Activated naive CD4-positive, alpha-beta T cell treated with anti-CD3 and anti-CD28 coated beads, Interleukin-2, amount 50 U/mL, for 16 hours (primary cell): ENCODE measurements at regions not wholly inside any gene's neighbourhood (a gene's known extent, or its start where the extent isn't known, plus 50 kb on each side); places are given as distances from the start of the nearest gene placed in this dataset.

ENCODE experiments used
- DNase-seq: peaks from one replicate; pipeline ENCODE4 v3.0.0-alpha.2; 2020

- no peak for DNase-seq
These were observed 93.8 kb upstream of the AKT3 start for GRCh38 chr1:243943671-243944428.

GRCh38 chr1:243942196-243943150 lies 92.4 kb upstream of the AKT3 start:
- no peak for DNase-seq

GRCh38 chr1:243940451-243940850 lies 90.4 kb upstream of the AKT3 start:
- no peak for DNase-seq

DNA sequence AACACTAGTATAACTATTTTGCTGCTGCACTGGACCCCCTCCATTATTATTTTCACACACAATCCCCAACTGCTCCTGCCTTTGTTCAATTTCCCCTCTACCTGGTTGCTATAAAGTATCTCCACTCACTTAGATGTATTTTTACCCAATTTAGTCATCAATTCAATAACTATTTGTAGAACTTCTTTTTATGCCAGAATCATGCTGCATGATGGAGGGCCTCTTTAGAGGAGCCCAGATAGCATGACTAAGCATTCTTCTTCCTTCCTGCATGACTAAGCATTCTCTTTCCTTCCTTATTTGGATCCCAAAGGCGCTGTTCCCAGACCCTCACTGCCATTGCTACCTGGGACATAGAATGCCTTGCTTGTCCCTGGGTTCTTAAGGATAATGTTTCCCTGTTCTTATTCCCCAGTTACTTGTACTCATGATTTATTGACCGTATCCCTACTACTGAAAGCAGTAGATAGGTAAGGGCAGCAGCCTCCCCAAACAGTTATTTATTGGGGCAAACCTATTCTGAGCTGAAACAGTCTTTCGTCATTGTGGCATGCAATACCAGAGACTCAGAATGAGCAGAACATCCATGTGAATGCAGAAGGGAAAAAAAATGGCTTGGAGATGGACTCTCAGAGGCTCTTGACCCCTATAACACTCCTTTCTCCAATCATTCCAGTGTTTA lies 89.3 kb upstream of the AKT3 start:
- no peak for DNase-seq

DNA sequence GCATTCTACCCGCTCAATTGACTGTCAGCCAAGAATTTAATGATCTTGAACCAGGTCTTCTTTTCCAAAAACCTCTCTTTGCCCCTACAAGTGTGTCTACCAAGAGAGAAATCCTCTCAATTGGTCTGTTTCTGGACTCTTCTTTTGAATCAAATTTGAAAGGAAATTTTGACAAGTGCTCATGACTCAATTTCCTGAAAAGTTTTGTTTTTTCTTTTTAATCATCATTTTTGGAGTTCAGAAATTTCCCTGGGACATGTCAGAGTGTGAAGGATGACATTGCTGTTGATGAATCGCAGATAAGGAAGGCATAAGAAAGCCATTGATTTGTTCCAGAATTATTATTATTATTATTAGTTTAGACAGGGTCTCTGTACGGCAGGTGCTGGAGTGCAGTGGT lies 88.2 kb upstream of the AKT3 start:
- DNase-seq: no peak

GRCh38 chr1:243933495-243933894 lies 83.5 kb upstream of the AKT3 start:
- no peak for DNase-seq

DNA sequence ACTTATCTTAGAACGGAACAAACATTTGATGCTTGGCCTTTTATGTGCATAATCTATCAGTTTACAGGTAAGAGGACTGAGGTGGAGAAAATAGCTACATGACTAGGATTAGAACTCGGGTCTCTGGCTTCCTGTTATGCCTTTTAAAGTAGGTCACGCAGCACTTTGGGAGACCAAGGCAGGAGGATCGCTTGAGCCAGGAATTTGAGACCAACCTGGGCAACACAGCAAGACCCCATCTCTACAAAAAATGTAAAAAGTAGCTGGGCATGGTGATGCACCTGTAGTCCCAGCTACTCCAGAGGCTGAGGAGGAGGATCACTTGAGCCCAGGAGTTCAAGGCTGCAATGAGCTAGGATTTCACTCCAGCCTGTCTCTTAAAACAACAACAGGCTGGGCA lies 81.9 kb upstream of the AKT3 start:
- no peak for DNase-seq

GRCh38 chr1:243930822-243931671 lies 81.0 kb upstream of the AKT3 start:
- DNase-seq: no peak

DNA sequence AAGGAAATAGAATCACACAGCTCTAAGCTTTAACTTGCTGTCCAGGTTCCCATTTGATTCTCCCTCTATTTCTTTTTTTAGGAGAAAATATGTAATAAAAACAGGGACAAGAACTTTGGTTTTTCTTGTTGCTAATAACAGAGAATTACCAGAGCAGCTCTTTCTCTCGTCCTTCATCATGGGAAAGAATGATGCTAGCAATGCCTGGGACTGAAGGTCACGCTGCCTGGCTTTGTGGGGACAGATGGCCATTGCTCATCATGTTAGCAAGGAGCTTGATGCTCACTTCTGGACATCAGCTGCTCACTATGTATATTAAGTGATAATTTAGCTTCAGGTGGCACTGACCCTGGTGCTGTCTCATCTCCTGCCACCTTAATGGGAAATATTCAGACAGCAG lies 77.3 kb upstream of the AKT3 start:
- no peak for DNase-seq

GRCh38 chr1:243926803-243927245 lies 76.8 kb upstream of the AKT3 start:
- DNase-seq: no peak

- DNase-seq: no peak
These were observed 76.3 kb upstream of the AKT3 start for GRCh38 chr1:243926299-243926698.

- DNase-seq: no peak
These were observed 74.7 kb upstream of the AKT3 start for GRCh38 chr1:243924588-243925349.

- no peak for DNase-seq
These were observed 74.1 kb upstream of the AKT3 start for GRCh38 chr1:243924188-243924587.

GRCh38 chr1:243923292-243924171 lies 73.5 kb upstream of the AKT3 start:
- DNase-seq: no peak

- DNase-seq: no peak
These were observed 71.1 kb upstream of the AKT3 start for GRCh38 chr1:243921111-243921510.

DNA sequence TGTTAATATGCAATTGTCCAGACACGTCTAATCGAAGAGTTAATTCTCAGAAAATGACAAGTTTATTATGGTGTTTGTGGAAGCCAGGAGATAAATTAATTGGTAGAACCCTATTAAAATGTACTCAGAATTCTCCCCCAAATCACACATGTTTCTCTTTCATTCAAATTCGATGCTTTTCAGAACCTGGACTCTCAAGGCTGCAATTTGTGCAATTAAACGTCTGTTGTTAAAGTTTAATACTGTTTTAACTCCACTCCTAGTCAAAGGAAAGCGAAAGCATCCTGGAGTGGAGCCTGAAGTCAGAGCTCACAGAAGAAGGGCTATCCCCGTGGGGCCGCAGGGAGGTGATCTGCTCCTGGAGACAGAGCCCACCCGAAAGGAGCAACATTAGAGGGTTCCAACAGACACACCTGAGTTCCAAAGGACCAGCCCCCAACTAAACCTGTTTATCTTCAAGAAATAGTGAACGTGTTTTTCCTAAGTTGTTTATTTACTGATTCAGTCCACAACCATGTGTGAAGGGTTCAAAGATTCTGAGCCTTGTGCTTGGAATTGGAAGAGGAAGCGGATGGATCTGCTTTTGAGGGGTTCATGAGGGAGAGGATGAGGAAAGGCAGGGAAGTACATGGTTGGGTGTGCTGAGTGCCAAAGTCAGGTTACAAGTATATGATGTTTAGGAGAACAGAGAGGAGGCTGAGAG lies 68.0 kb upstream of the AKT3 start:
- no peak for DNase-seq

DNA sequence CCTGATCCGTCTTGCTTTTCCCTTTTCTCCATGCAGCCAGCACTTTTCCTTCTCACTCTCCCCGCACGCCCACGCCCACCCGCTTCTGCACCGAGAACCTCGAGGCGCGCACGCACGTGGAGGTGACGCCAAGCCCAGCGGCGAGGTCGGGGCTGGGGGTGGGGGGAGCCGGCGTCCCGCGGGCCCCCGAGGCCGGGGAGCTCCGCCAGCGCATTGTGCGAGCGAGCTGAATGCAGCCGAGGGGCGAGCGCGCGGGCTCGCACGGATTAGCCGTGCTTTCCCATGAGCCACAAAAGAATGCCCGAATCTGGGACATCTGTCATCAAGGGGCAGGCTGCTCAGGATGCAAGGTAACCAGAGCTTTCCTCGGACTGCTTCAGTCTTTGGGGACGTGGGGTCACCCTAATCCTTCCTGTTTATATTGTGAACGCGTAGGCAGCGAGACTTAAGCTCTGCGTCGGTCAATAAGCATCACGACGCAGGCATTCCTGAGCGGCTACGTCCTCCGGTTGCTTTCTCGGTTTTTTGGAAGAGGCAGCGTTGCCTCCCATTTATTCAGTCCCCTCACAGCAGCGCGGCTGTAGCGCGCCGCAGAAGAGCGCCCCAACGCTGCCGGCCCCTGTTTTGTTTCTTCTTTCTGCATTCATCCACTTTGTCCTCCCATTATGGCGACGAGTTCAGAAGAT lies 67.3 kb upstream of the AKT3 start:
- peak; percentile 35 for DNase-seq

DNA sequence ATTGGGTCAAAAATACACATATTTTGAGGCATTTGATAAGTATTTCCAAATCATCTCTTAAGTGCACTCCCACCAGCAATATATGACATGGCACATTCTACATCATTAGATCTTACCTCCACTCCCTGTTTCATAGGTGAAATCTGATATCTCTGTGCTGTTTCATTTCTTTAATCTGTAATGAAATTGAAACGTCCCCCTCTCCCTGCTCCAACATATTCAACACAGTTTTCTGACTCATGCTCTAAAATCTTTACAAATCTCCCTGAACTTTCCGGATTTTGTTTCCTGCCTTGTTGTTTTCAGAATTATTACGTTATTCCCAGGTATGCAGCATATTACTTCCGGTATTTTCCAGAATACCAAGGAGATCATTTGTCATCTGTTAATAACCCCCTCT lies 66.1 kb upstream of the AKT3 start:
- DNase-seq: no peak

DNA sequence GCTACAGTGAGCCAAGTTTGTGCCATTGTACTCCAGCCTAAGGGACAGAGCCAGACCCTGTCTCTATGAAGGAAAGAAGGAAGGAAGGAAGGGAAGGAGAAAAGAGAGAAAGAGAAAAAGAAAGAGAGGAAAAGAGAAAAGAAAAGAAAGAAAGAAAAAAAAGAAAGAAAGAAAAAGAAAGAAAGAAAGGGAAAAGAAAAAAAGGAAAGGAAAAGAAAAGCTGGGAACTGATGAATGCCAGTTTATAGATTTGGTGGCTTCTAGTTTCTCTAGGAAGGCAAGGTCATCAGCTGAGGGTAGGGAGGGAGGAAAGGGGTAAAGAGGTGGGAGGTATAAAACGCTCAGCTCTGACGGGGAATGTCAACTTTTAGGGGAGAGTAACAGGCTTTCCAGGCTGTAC lies 62.3 kb upstream of the AKT3 start:
- DNase-seq: no peak
